GM12872 (cell line): ENCODE measurements at regions not wholly inside any gene's neighbourhood (a gene's known extent, or its start where the extent isn't known, plus 50 kb on each side); places are given as distances from the start of the nearest gene placed in this dataset.

Experiments used
- CTCF ChIP-seq: IDR thresholded peaks from 3 replicates; pipeline ENCODE4 v1.5.1; 2011; ENCODE audit warnings: low read depth, mild to moderate bottlenecking, low read length, moderate library complexity; ENCODE audit not compliant: insufficient read depth

GRCh38 chr2:181396256-181397123 lies 60.7 kb upstream of the ITGA4 start:
- TF ChIP-seq CTCF, result no peak

- TF ChIP-seq CTCF, result no peak
Measured at GRCh38 chr2:181397331-181397730, 59.9 kb upstream of the ITGA4 start.

GRCh38 chr2:181398000-181398399 lies 59.2 kb upstream of the ITGA4 start:
- no peak for TF ChIP-seq CTCF

GRCh38 chr2:181399027-181399426 lies 58.2 kb upstream of the ITGA4 start:
- no peak for TF ChIP-seq CTCF

- TF ChIP-seq CTCF, result no peak
Measured at GRCh38 chr2:181404472-181404871, 52.7 kb upstream of the ITGA4 start.

- no peak for TF ChIP-seq CTCF
Measured at GRCh38 chr2:181407171-181407570, 50.0 kb upstream of the ITGA4 start.
